HepG2 (cell line): ENCODE measurements at regions not wholly inside any gene's neighbourhood (a gene's known extent, or its start where the extent isn't known, plus 50 kb on each side); places are given as distances from the start of the nearest gene placed in this dataset.

Source experiments
- FOXK1 ChIP-seq: sonication (generic); formaldehyde crosslinking; IDR thresholded peaks from 2 replicates; pipeline ENCODE4 v1.4.0; 2020; ENCODE audit warnings: low read depth, missing genetic modification reagents, borderline replicate concordance
- KDM1A ChIP-seq: IDR thresholded peaks from 2 replicates; pipeline ENCODE4 v1.6.1; 2016; ENCODE audit warnings: missing compliant biosample characterization
- MAF1 ChIP-seq: sonication (generic); formaldehyde crosslinking; IDR thresholded peaks from 2 replicates; pipeline ENCODE4 v1.5.0; 2020; ENCODE audit warnings: missing genetic modification reagents, borderline replicate concordance
- NCOA5 ChIP-seq: sonication (generic); formaldehyde crosslinking; IDR thresholded peaks from 2 replicates; pipeline ENCODE4 v1.4.0; 2020; ENCODE audit warnings: missing genetic modification reagents
- NFYC ChIP-seq: IDR thresholded peaks from 2 replicates; pipeline ENCODE4 v1.6.1; 2016; ENCODE audit warnings: missing genetic modification reagents, missing compliant biosample characterization
- SRSF1 ChIP-seq: fragments of 200-400 bp; formaldehyde crosslinking; optimal IDR thresholded peaks from 2 replicates; pipeline ENCODE3; 2017; ENCODE audit warnings: mild to moderate bottlenecking, low read depth, low read length, moderate library complexity
- ZNF326 ChIP-seq: sonication (generic); formaldehyde crosslinking; IDR thresholded peaks from 2 replicates; pipeline ENCODE4 v1.4.0; 2020; ENCODE audit warnings: missing genetic modification reagents, borderline replicate concordance
- ZNF331 ChIP-seq: sonication (generic); formaldehyde crosslinking; IDR thresholded peaks from 2 replicates; pipeline ENCODE4 v1.4.0; 2020; ENCODE audit warnings: missing genetic modification reagents
- ZNF350 ChIP-seq: sonication (generic); formaldehyde crosslinking; IDR thresholded peaks from 2 replicates; pipeline ENCODE4 v1.4.0; 2020; ENCODE audit warnings: mild to moderate bottlenecking, low read depth, missing genetic modification reagents, borderline replicate concordance
- ZNF530 ChIP-seq: sonication (generic); formaldehyde crosslinking; IDR thresholded peaks from 2 replicates; pipeline ENCODE4 v1.5.0; 2020; ENCODE audit warnings: low read depth, mild to moderate bottlenecking, missing genetic modification reagents
- ZNF629 ChIP-seq: sonication (generic); formaldehyde crosslinking; conservative IDR thresholded peaks from 2 replicates; pipeline ENCODE4 v1.5.0; 2020; ENCODE audit warnings: missing genetic modification reagents
- ZNF749 ChIP-seq: sonication (generic); formaldehyde crosslinking; IDR thresholded peaks from 2 replicates; pipeline ENCODE4 v1.8.0; 2022; ENCODE audit warnings: mild to moderate bottlenecking, missing genetic modification reagents, moderate library complexity, borderline replicate concordance
- ZNF772 ChIP-seq: sonication (generic); formaldehyde crosslinking; IDR thresholded peaks from 2 replicates; pipeline ENCODE4 v1.5.0; 2020; ENCODE audit warnings: mild to moderate bottlenecking, missing genetic modification reagents
- TF ChIP-seq, protein P1 (sequence below): sonication (generic); formaldehyde crosslinking; IDR thresholded peaks from 2 replicates; pipeline ENCODE4 v1.8.1; 2023; ENCODE audit warnings: mild to moderate bottlenecking, moderate library complexity, missing genetic modification reagents
- TF ChIP-seq, protein P2 (sequence below): sonication (generic); formaldehyde crosslinking; IDR thresholded peaks from 2 replicates; pipeline ENCODE4 v1.5.1; 2020; ENCODE audit warnings: missing genetic modification reagents, mild to moderate bottlenecking, borderline replicate concordance
- TF ChIP-seq, protein P3 (sequence below): sonication (generic); formaldehyde crosslinking; IDR thresholded peaks from 2 replicates; pipeline ENCODE4 v1.4.0; 2020; ENCODE audit warnings: missing genetic modification reagents, low read depth, mild to moderate bottlenecking, borderline replicate concordance
- TF ChIP-seq, protein P4 (sequence below): sonication (generic); formaldehyde crosslinking; IDR thresholded peaks from 2 replicates; pipeline ENCODE4 v1.4.0; 2020; ENCODE audit warnings: missing genetic modification reagents
- TF ChIP-seq, protein P5 (sequence below): sonication (generic); formaldehyde crosslinking; conservative IDR thresholded peaks from 2 replicates; pipeline ENCODE4 v1.4.0; 2020; ENCODE audit warnings: mild to moderate bottlenecking, missing genetic modification reagents, moderate library complexity

DNA sequence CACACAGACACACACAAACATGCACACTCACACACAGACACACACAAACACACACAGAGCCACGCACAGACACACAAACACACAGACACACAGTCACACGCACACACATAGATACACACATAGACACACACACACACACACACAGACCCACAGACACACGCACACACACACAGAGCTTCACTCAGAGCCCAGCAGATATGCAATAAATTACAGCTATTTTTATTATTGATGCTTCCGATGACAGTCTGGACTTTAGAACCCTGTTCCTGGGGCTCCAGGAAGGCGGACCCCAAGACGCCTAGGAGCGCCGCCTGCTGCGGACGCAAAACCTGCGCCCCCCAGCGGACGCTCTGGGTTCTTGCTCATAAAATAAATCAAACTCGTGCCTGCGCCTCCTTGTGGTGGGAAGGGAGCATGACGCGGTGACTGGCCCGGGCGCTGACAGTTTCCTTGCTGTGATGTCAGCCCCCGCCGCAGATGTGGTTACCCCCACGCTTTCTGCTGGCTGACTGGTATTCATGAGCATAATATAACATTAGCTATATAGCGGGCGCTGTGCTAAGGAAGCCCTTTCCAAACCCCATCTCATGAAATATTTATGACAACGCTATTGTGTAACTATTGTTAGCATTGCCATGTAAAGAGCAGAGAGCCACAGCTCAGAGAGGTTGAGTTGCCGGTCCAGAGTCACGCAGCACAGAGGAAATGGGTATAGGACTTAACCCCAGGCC, 64.4 kb upstream of the TM9SF2 start (continued):
- TF ChIP-seq ZNF772 (CRISPR knock-in tag) (0 out of 2 replicates have a peak, but pooled peaks have one; percentile 35), ZNF749 (CRISPR knock-in tag) (no peak), FOXK1 (CRISPR knock-in tag) (no peak), ZNF629 (CRISPR knock-in tag) (no peak), ZNF326 (CRISPR knock-in tag) (no peak), ZNF530 (no peak), SRSF1 (peak; percentile 31), KDM1A (CRISPR knock-in tag) (no peak), NFYC (CRISPR knock-in tag) (no peak), ZNF350 (CRISPR knock-in tag) (peak; percentile 23; the same call in 1 of the 2 replicates), MAF1 (0 out of 2 replicates have a peak, but pooled peaks have one; percentile 27), NCOA5 (CRISPR knock-in tag) (no peak), ZNF331 (CRISPR knock-in tag) (0 out of 2 replicates have a peak, but pooled peaks have one; percentile 17)
- TF ChIP-seq, protein P1, sequence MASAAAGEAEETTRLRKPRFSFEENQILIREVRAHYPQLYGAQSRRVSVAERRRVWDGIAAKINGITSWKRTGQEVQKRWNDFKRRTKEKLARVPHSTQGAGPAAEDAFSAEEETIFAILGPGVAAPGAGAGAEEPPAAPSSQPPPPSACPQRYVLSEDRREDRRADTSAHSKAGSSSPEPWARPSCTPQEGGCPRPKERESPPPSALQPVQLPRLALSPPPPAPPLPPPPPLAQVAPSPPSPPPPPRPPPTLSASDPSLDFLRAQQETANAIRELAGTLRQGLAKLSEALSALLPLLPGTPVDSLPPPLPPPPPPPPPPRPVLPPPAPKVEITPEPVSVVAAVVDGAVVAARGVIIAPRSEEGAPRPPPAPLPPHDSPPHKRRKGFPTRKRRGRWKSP (CRISPR knock-in tag) = peak; percentile 63; the same call in 1 of the 2 replicates
- TF ChIP-seq, protein P2, sequence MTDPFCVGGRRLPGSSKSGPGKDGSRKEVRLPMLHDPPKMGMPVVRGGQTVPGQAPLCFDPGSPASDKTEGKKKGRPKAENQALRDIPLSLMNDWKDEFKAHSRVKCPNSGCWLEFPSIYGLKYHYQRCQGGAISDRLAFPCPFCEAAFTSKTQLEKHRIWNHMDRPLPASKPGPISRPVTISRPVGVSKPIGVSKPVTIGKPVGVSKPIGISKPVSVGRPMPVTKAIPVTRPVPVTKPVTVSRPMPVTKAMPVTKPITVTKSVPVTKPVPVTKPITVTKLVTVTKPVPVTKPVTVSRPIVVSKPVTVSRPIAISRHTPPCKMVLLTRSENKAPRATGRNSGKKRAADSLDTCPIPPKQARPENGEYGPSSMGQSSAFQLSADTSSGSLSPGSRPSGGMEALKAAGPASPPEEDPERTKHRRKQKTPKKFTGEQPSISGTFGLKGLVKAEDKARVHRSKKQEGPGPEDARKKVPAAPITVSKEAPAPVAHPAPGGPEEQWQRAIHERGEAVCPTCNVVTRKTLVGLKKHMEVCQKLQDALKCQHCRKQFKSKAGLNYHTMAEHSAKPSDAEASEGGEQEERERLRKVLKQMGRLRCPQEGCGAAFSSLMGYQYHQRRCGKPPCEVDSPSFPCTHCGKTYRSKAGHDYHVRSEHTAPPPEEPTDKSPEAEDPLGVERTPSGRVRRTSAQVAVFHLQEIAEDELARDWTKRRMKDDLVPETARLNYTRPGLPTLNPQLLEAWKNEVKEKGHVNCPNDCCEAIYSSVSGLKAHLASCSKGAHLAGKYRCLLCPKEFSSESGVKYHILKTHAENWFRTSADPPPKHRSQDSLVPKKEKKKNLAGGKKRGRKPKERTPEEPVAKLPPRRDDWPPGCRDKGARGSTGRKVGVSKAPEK = no peak
- TF ChIP-seq, protein P3, sequence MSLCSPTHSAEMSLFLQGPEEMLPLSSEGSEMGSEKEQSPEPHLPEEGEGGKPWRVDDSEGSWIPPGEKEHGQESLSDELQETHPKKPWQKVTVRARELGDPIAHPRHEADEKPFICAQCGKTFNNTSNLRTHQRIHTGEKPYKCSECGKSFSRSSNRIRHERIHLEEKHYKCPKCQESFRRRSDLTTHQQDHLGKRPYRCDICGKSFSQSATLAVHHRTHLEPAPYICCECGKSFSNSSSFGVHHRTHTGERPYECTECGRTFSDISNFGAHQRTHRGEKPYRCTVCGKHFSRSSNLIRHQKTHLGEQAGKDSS (CRISPR knock-in tag) = no peak
- TF ChIP-seq, protein P4, sequence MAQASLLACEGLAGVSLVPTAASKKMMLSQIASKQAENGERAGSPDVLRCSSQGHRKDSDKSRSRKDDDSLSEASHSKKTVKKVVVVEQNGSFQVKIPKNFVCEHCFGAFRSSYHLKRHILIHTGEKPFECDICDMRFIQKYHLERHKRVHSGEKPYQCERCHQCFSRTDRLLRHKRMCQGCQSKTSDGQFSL (CRISPR knock-in tag) = peak; percentile 20; the same call in 1 of the 2 replicates
- TF ChIP-seq, protein P5, sequence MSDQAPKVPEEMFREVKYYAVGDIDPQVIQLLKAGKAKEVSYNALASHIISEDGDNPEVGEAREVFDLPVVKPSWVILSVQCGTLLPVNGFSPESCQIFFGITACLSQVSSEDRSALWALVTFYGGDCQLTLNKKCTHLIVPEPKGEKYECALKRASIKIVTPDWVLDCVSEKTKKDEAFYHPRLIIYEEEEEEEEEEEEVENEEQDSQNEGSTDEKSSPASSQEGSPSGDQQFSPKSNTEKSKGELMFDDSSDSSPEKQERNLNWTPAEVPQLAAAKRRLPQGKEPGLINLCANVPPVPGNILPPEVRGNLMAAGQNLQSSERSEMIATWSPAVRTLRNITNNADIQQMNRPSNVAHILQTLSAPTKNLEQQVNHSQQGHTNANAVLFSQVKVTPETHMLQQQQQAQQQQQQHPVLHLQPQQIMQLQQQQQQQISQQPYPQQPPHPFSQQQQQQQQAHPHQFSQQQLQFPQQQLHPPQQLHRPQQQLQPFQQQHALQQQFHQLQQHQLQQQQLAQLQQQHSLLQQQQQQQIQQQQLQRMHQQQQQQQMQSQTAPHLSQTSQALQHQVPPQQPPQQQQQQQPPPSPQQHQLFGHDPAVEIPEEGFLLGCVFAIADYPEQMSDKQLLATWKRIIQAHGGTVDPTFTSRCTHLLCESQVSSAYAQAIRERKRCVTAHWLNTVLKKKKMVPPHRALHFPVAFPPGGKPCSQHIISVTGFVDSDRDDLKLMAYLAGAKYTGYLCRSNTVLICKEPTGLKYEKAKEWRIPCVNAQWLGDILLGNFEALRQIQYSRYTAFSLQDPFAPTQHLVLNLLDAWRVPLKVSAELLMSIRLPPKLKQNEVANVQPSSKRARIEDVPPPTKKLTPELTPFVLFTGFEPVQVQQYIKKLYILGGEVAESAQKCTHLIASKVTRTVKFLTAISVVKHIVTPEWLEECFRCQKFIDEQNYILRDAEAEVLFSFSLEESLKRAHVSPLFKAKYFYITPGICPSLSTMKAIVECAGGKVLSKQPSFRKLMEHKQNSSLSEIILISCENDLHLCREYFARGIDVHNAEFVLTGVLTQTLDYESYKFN = no peak
